H1 (cell line): ENCODE measurements at regions not wholly inside any gene's neighbourhood (a gene's known extent, or its start where the extent isn't known, plus 50 kb on each side); places are given as distances from the start of the nearest gene placed in this dataset.

Experiments used
- CTCF ChIA-PET: fragments of 300-600 bp; sonication (Branson Sonifier 250); formaldehyde crosslinking; loops from one replicate; lab custom pipeline; 2021; ENCODE audit not compliant: partially characterized antibody; lab: Charles Lee
- POLR2A ChIA-PET: fragments of 300-600 bp; sonication (Branson Sonifier 250); formaldehyde crosslinking; loops from one replicate; lab custom pipeline; 2021; ENCODE audit warnings: inconsistent platforms; ENCODE audit not compliant: partially characterized antibody; lab: Charles Lee
- DNase-seq, 2 experiments: peaks; one replicate each; pipeline versions ENCODE4 v3.0.0 to v3.0.0-alpha.2; 2010 to 2022; ENCODE audit warnings: low spot score in 2 of 2, low read depth in 1 of 2, mixed read lengths in 1 of 2
- FAIRE-seq: peaks from 2 replicates; lab custom pipeline; 2011; peaks lifted over from hg19 to GRCh38; lab: Jason Lieb, UNC
- H2AFZ ChIP-seq: 2 replicates; pipeline ENCODE4 v1.8.1; 2012; ENCODE audit warnings: low read length, inconsistent platforms
- H2AK5ac ChIP-seq: 2 replicates; pipeline ENCODE4 v1.6.1; 2013; ENCODE audit warnings: low read depth, low read length
- H2BK120ac ChIP-seq: replicated peaks from 2 replicates; pipeline ENCODE3; 2013; ENCODE audit warnings: low read depth, low read length, inconsistent platforms
- H2BK12ac ChIP-seq: 2 replicates; pipeline ENCODE4 v1.6.1; 2013; ENCODE audit warnings: low read depth, low read length
- H2BK15ac ChIP-seq: 2 replicates; pipeline ENCODE4 v1.6.1; 2013; ENCODE audit warnings: low read length
- H2BK20ac ChIP-seq: 2 replicates; pipeline ENCODE4 v1.6.1; 2013; ENCODE audit warnings: low read length
- H2BK5ac ChIP-seq: 2 replicates; pipeline ENCODE4 v1.6.1; 2013; ENCODE audit warnings: low read depth, low read length
- H3K14ac ChIP-seq: 2 replicates; pipeline ENCODE4 v1.6.1; 2013; ENCODE audit warnings: inconsistent platforms; ENCODE audit not compliant: insufficient read length
- H3K18ac ChIP-seq: 2 replicates; pipeline ENCODE4 v1.6.1; 2013; ENCODE audit warnings: low read length; ENCODE audit errors: extremely low read depth
- H3K23ac ChIP-seq: 2 replicates; pipeline ENCODE4 v1.6.1; 2013; ENCODE audit warnings: inconsistent platforms; ENCODE audit not compliant: insufficient read length
- H3K23me2 ChIP-seq: 2 replicates; pipeline ENCODE4 v1.6.1; 2013; ENCODE audit warnings: low read depth, low read length
- H3K27ac ChIP-seq: 2 replicates; pipeline ENCODE4 v1.6.1; 2011; ENCODE audit warnings: low read depth, low read length, inconsistent platforms
- H3K27me3 ChIP-seq, 4 experiments: replicated peaks in 1 of 4; 1 replicate in 1 of 4; 2 replicates in 3 of 4; pipeline versions ENCODE4 v1.6.1 to v1.8.1; 2011 to 2013; ENCODE audit warnings: low read length in 3 of 4, mild to moderate bottlenecking in 3 of 4, inconsistent platforms in 2 of 4, mixed read lengths in 2 of 4, moderate library complexity in 1 of 4; ENCODE audit not compliant: control insufficient read depth in 3 of 4, insufficient read depth in 3 of 4; ENCODE audit errors: extremely low read depth in 1 of 4
- H3K36me3 ChIP-seq, 4 experiments: 2 replicates each; pipeline versions ENCODE4 v1.6.1 to v1.8.1; 2011 to 2013; ENCODE audit warnings: mild to moderate bottlenecking in 4 of 4, low read length in 3 of 4, moderate library complexity in 2 of 4, control low read depth in 1 of 4, inconsistent platforms in 1 of 4; ENCODE audit not compliant: insufficient read depth in 4 of 4, control insufficient read depth in 2 of 4
- H3K4ac ChIP-seq: replicated peaks from 2 replicates; pipeline ENCODE3; 2013; ENCODE audit warnings: low read length, low read depth, mixed read lengths, inconsistent platforms; ENCODE audit not compliant: insufficient read length
- H3K4me1 ChIP-seq, 4 experiments: replicated peaks in 1 of 4; 1 replicate in 1 of 4; 2 replicates in 3 of 4; pipeline versions ENCODE4 v1.6.1 to v1.8.1; 2011 to 2013; ENCODE audit warnings: low read length in 3 of 4, inconsistent platforms in 2 of 4, mixed read lengths in 1 of 4; ENCODE audit not compliant: insufficient read depth in 4 of 4, control insufficient read depth in 3 of 4
- H3K4me2 ChIP-seq, 2 experiments: 2 replicates each; pipeline versions ENCODE4 v1.6.1 to v1.8.1; 2011 to 2013; ENCODE audit warnings: low read depth in 2 of 2, low read length in 2 of 2, control low read depth in 1 of 2, inconsistent platforms in 1 of 2, mild to moderate bottlenecking in 1 of 2; ENCODE audit not compliant: insufficient read depth in 1 of 2
- H3K4me3 ChIP-seq, 4 experiments: fragments of 200-600, 300-600 bp in 1 of 4; sonication (generic), shearing (Covaris generic), sonication (Bioruptor Twin) in 1 of 4; 2 replicates each; pipeline versions ENCODE4 v1.5.1 to v1.8.1; 2011 to 2016; ENCODE audit warnings: low read length in 4 of 4, low read depth in 3 of 4, control low read depth in 2 of 4, inconsistent platforms in 2 of 4, mild to moderate bottlenecking in 2 of 4, mixed read lengths in 1 of 4, moderate library complexity in 1 of 4; ENCODE audit not compliant: insufficient read depth in 2 of 4; ENCODE audit errors: extremely low read depth in 1 of 4
- H3K56ac ChIP-seq: replicated peaks from 2 replicates; pipeline ENCODE3; 2013; ENCODE audit warnings: low read depth, mild to moderate bottlenecking, mixed read lengths, low read length, inconsistent platforms; ENCODE audit not compliant: insufficient read length
- H3K79me1 ChIP-seq: 2 replicates; pipeline ENCODE4 v1.6.1; 2013; ENCODE audit warnings: low read depth, low read length, control low read depth
- H3K79me2 ChIP-seq, 2 experiments: 2 replicates each; pipeline versions ENCODE4 v1.6.1 to v1.8.1; 2012 to 2013; ENCODE audit warnings: low read length in 2 of 2, mild to moderate bottlenecking in 2 of 2, inconsistent platforms in 1 of 2; ENCODE audit not compliant: insufficient read depth in 2 of 2, control insufficient read depth in 1 of 2
- H3K9ac ChIP-seq, 4 experiments: replicated peaks in 1 of 4; 1 replicate in 1 of 4; 2 replicates in 3 of 4; pipeline versions ENCODE4 v1.6.1 to v1.8.1; 2011 to 2013; ENCODE audit warnings: low read depth in 3 of 4, low read length in 3 of 4, control low read depth in 2 of 4, mild to moderate bottlenecking in 2 of 4, moderate library complexity in 2 of 4, inconsistent platforms in 1 of 4; ENCODE audit errors: extremely low read depth in 1 of 4
- H3K9me3 ChIP-seq, 2 experiments: 2 replicates each; pipeline versions ENCODE4 v1.6.1 to v1.8.1; 2012 to 2013; ENCODE audit warnings: mild to moderate bottlenecking in 2 of 2, moderate library complexity in 2 of 2, control low read depth in 1 of 2, inconsistent platforms in 1 of 2, low read depth in 1 of 2, low read length in 1 of 2, mixed read lengths in 1 of 2; ENCODE audit not compliant: insufficient read depth in 2 of 2
- H4K20me1 ChIP-seq, 2 experiments: replicated peaks in 1 of 2; 2 replicates each; pipeline versions ENCODE3 to v1.8.1; 2011 to 2013; ENCODE audit warnings: inconsistent platforms in 2 of 2, low read length in 2 of 2, mild to moderate bottlenecking in 1 of 2; ENCODE audit not compliant: insufficient read depth in 2 of 2, control insufficient read depth in 1 of 2
- H4K5ac ChIP-seq: 2 replicates; pipeline ENCODE4 v1.6.1; 2013; ENCODE audit warnings: low read length, low read depth, mixed read lengths, inconsistent platforms; ENCODE audit not compliant: insufficient read length
- H4K8ac ChIP-seq: 2 replicates; pipeline ENCODE4 v1.8.0; 2013; ENCODE audit warnings: mild to moderate bottlenecking, moderate library complexity, low read length, inconsistent platforms; ENCODE audit not compliant: insufficient read depth; ENCODE audit errors: extremely low read depth
- H4K91ac ChIP-seq: replicated peaks from 2 replicates; pipeline ENCODE3; 2013; ENCODE audit warnings: low read length, mixed read lengths, inconsistent platforms; ENCODE audit not compliant: insufficient read length
- TBP ChIP-seq: IDR thresholded peaks from 2 replicates; pipeline ENCODE4 v1.6.1; 2011; ENCODE audit warnings: low read depth, low read length, improper control_type of control experiment
- WGBS, 2 experiments: shearing (Covaris generic) in 1 of 2; methylation state at CpG; one replicate each; pipeline versions ENCODE4 v1.1.6 to v1.1.7; 2013 to 2015; ENCODE audit warnings: low lambda C conversion rate in 2 of 2, mixed read lengths in 2 of 2, inconsistent platforms in 1 of 2, low coverage in 1 of 2, missing lambda C conversion rate in 1 of 2; ENCODE audit not compliant: insufficient replicate concordance in 2 of 2, insufficient coverage in 1 of 2, insufficient read length in 1 of 2; ENCODE audit errors: extremely low coverage in 1 of 2, missing lambda C conversion rate in 1 of 2; 5-methylcytosine and 5-hydroxymethylcytosine counted together

DNA sequence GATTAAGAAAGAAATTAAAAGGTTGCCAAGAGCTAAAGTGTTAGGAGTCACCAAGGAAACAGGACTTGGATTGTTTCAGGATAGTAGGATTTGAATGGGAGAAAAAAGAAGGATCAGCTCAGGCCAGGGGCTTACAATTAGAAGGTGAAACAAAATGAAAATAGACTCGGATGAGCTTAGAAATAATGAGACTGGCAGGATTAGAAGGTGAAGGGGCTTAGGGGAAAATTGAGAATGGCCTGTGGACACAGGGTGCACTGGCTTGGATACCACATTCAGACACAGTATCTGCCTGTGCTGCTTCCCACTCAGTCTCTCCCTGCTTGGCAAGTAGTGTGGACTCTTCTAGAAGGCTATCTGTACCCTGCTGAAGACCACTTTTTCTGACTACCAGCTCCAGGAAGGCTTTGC, 206.1 kb upstream of the ATP10A start:
- Histone ChIP-seq H2AK5ac (no peak overlapping the region), H3K4me1 (no peaks in the 10 kb centered on the region; a peak in 1 of 7 replicates), H4K5ac (no peak overlapping the region), H3K9me3 (peaks cover 4 to 5% of the 10 kb centered on the region in 2 experiments; a peak in 2 of 4 replicates), H3K14ac (no peak overlapping the region), H3K27me3 (0 out of 7 replicates have a peak, but pooled peaks cover 0 to 2% (median 0%) of the 10 kb centered on the region in 4 experiments), H2BK20ac (no peak overlapping the region), H3K4me2 (no peak overlapping the region), H3K4me3 (no peak overlapping the region), H4K8ac (no peak overlapping the region), H4K91ac (no peak overlapping the region), H4K20me1 (no peaks in the 10 kb centered on the region), H3K23ac (no peak overlapping the region), H3K36me3 (no peaks in the 10 kb centered on the region), H2AFZ (peak overlapping the region; percentile 89), H2BK5ac (no peak overlapping the region), H3K79me1 (no peaks in the 10 kb centered on the region), H3K9ac (no peak overlapping the region; a peak in 1 of 7 replicates), H3K4ac (no peak overlapping the region), H3K23me2 (no peaks in the 10 kb centered on the region), H2BK12ac (no peak overlapping the region), H2BK15ac (no peak overlapping the region), H3K27ac (no peak overlapping the region), H2BK120ac (no peak overlapping the region), H3K79me2 (no peaks in the 10 kb centered on the region), H3K56ac (no peak overlapping the region), H3K18ac (no peak overlapping the region)
- TF ChIP-seq TBP = no peak
- FAIRE-seq = no peak
- 74% methylated on average over 1 of the region's 1 CpG; no CpG with 5 or more reads in 1 of the 2 experiments for WGBS, 2 experiments
- DNase-seq = no peak
- ChIA-PET CTCF (interaction anchor here (1.3 to 1.4 kb wide), 2 partner anchors 13 to 26 kb away, joined by 3 read pairs; no protein-coding TSS in a partner anchor), POLR2A (no interaction called here)
